ENCODE measurements at regions not wholly inside any gene's neighbourhood (a gene's known extent, or its start where the extent isn't known, plus 50 kb on each side); places are given as distances from the start of the nearest gene placed in this dataset.

GRCh38 chr11:92601048-92601447, 368.4 kb upstream of the MTNR1B start:
- TF ChIP-seq CTCF (IDR thresholded peaks at IDR 0.05): no peak
- no peak for TF ChIP-seq POLR2A (IDR thresholded peaks at IDR 0.05)
